MM.1S (cell line): ENCODE measurements at regions not wholly inside any gene's neighbourhood (a gene's known extent, or its start where the extent isn't known, plus 50 kb on each side); places are given as distances from the start of the nearest gene placed in this dataset.

Experiments used
- CTCF ChIP-seq: fragments of 300-600 bp; sonication (generic); IDR thresholded peaks from 2 replicates; pipeline ENCODE4 v1.5.1; 2016; ENCODE audit warnings: antibody characterized with exemption, low read length, mixed read lengths
- EZH2 ChIP-seq: fragments of 300-600 bp; sonication (generic); optimal IDR thresholded peaks from 2 replicates; pipeline ENCODE3; 2017; ENCODE audit warnings: low read depth, mild to moderate bottlenecking, antibody characterized with exemption, low read length, mixed read lengths

- TF ChIP-seq CTCF (no peak), EZH2 (no peak)
These were observed 1214.3 kb upstream of the SORCS1 start for GRCh38 chr10:108378779-108379178.
